Stimulated activated CD8-positive, alpha-beta memory T cell treated with anti-CD3 and anti-CD28 coated beads, Interleukin-7, amount 100 ng/mL, for 1 hour (primary cell): ENCODE measurements at regions not wholly inside any gene's neighbourhood (a gene's known extent, or its start where the extent isn't known, plus 50 kb on each side); places are given as distances from the start of the nearest gene placed in this dataset.
"Not testable (repeated sequence)": the region's sequence is repeated elsewhere in the genome, so short reads cannot be mapped to it uniquely, and the experiment has no call there.

Source experiments
- DNase-seq, 2 donors: peaks; one replicate each; pipeline ENCODE4 v3.0.0-alpha.2; 2020; ENCODE audit warnings: low read depth in 2 of 2

DNA sequence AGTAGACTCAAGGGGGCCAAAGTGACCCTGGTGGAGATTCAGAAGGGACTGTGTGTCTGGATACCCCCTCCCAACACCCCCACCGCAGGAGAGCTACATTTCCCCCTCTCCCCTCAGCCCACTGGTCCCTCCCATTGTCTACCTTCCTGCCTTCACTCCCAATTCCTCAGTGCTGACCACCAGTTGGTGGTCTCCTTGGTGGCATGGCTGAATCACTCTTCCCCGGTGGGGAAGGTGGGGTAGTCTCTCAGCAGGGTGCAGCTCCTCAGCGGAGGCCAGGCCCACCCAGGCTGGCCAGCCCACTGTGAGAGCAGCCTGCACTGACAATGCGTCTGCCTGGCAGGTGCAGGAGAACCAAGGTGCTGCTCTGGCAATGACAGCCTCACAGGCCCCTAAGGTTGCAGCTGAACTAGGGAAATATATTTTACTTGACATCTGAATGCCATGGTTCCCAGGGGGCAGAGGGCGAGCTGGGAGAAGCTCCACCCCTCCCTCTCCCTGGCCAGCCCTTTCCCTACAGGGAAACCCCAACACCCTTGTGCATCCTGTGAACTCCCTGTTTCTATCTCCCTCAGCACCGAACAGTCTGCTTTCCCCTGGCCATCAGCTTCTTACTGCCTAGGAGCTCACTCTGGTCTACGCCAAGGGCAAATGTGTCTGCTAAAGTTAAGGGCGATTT is 62.6 kb upstream of the PAX8 start:
- DNase-seq: no peak

DNA sequence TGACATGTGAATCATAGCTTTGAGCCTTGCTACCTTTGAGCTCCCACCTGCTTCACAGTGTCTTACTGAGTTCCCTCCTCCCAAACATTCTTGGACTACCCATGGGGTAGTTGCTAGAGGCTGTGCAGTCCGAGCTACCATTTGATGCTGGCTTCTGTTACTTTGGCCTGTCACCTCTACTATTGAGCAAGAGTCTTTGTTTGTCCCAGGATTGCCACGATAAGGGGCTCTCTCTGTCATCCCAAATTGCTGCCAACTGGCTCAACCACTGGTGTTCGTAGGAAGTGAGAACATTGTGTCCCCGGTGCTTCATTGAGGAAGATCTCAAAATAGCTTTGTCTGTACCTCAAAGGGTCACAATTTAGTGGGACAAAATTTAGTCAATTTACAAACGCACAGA is 59.1 kb upstream of the PAX8 start:
- no peak for DNase-seq

DNA sequence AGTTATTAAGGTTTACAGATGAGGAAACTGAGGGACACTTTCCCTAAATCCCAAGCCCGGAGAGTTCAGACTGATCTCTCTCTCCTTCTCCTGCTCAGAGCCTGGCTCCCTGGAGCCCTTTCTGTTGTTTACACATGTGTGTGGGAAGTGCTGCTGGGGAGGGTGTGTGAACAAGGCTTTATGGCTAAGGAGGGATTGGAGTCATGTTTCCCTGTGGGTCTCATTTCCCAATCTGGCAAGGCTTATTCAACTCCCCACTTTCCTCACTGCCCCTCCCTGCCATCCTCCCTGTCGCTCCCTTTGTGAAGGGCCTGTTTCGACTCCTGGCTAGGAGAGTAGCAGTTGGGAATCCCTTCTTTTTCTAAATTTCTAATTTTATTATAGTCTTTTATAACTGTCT is 57.3 kb upstream of the PAX8 start:
- DNase-seq: not testable (repeated sequence)

DNA sequence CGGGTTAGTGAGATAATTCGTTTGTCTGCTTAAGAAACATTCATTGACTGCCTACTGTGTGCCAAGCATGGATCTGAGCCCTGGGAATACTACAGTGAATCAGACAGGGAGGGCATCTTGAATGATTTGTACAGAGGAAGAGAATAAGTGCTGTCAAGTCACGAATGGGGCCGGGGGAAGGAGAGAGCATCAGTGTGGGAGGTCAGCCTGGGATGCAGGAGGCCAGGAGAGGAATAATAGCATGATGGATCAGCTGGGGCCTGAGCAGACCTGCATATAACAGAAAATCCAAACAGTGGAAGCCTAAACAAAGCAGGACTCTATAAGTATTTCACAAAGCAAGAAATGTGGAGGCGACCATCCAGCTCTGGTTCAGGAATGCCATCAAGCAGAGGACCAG is 55.4 kb upstream of the PAX8 start:
- no peak for DNase-seq

DNA sequence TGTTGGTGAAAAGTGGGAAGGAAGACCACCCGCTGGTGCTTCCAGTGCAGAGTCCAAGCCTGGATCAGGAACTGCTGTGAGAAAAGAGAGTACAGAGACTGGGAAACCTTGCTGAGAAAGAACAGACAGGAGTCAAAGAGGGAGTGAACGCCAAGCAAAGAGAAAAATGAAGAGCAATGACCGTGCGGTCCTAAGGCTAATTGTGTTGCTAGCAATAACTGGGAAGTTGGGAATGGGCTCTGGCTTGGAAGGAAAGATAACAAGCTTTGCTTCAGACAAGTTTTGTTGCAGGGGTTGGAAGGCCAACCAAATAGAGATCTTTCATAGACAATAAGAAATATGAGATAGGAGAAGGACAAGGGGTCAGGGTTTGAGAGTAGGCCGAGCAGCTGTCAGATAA is 55.0 kb upstream of the PAX8 start:
- not testable (repeated sequence) for DNase-seq

DNA sequence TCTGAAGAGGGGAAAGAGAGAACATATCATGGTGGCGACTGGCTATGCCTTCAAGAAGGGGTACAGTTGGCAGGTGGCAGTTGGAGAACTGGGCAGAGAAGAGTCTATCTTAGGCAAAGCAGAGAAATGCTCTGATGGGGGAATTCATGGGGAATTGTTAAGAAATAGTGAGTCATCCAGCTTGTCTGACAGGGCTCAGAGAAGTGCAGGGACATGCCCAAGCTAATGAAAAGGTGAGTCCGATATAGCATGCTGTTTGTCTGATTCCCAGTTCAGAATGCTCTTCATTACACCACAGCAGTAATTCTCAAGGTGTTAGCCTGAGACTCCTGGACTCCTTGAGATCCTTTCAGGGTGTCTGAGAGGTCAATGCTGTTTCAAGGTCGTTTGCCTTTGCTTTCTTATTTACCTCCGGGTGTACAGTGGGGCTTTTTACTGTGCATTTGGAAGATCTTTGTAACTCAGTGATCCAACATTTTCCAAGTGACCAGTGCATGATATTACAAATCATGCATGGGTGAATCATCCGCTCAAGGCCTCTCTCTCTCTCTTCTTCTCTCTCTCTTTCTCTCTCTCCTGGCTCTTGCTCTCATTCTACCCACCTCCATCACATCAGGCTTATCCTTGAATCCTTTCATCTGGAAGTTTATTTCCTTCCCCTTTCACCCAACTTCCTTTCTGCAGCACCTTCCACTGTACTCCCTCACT is 51.5 kb upstream of the PAX8 start:
- not testable (repeated sequence) for DNase-seq

DNA sequence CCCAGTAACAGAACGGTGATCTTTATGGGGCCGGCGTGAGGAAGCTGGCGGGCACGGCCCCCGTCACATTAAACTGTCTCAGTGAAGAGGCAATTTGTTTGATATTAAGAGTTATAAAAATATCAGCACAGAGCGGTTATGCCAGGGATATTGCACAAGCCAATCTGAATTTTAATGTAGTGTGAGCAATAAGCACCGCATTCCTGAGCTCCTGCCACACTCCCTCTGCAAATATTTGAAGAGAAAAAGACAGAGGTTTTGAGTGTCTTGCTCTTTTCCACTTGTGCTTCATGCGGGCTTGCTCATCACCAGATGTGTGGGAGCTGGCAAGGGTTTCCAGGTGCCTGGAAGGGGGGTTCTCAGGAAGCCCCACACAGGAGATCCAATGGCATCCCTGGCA is 50.3 kb upstream of the PAX8 start:
- not testable (repeated sequence) for DNase-seq

DNA sequence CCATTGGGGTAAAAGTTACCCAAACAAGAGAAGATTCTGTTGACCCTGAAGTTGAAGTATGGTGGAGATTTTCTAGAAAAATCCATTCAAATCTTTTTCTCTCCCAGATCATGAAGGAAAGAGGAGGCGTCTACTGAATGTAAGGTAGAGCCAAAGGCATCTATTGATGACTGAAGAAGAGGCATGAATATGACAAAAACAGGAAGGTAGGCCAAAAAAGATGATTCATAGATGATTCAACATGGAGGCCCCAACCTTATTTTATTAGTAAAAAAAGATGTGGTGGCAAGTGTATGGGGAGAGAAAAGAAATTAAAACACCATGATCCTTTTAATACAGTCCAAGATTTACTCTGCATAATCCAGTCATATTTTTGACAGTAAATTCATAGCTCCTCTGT is 49.9 kb upstream of the PAX8 start:
- DNase-seq: not testable (repeated sequence)
